ENCODE measurements at regions not wholly inside any gene's neighbourhood (a gene's known extent, or its start where the extent isn't known, plus 50 kb on each side); places are given as distances from the start of the nearest gene placed in this dataset.

DNA sequence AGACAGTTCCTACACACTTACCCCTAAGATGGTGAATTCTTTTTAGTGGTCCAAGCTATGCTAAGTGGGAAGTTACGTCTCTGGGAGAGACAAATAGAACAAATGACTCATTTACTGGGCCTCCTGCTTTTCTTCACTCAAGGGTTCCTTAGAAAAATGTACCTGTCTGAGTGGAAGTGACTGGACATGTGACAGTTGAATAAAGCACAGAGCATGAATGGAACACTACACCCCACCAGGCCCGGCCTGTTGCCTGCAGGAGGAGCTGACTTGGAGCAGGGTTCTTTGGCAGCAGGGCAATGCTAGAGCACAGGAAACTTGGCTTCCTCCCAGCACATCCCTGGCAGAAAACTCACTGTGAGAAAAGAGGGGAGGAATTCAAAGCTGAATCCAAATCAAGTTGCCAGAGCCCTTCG lies 451.0 kb upstream of the SETBP1 start:
- no peak overlapping the region for H3K27ac Mint-ChIP-seq
- no peaks in the 10 kb centered on the region for H3K9me3 Mint-ChIP-seq
- ATAC-seq = no peak
- H3K27me3 Mint-ChIP-seq (ENCODE audit: low read depth in 2 of 2) = peaks cover 0 to 8% of the 10 kb centered on the region in 2 donors
- Histone ChIP-seq H3K4me1 (ENCODE audit: control insufficient read depth, insufficient read depth, low read length) (no peaks in the 10 kb centered on the region), H3K27me3 (ENCODE audit: control insufficient read depth, insufficient read depth, low read length) (no peaks in the 10 kb centered on the region), H3K4me3 (ENCODE audit: low read length) (no peak overlapping the region), H3K9me3 (ENCODE audit: control insufficient read depth, insufficient read depth, low read length) (no peaks in the 10 kb centered on the region), H3K27ac (ENCODE audit: low read length) (no peak overlapping the region), H3K36me3 (ENCODE audit: control insufficient read depth, insufficient read depth, low read length) (no peaks in the 10 kb centered on the region)
- WGBS (ENCODE audit: insufficient coverage) = 82% methylated on average over 3 of the region's 3 CpGs
- H3K4me3 Mint-ChIP-seq = no peak overlapping the region
- no peaks in the 10 kb centered on the region for H3K36me3 Mint-ChIP-seq
- TF ChIP-seq, protein P1, sequence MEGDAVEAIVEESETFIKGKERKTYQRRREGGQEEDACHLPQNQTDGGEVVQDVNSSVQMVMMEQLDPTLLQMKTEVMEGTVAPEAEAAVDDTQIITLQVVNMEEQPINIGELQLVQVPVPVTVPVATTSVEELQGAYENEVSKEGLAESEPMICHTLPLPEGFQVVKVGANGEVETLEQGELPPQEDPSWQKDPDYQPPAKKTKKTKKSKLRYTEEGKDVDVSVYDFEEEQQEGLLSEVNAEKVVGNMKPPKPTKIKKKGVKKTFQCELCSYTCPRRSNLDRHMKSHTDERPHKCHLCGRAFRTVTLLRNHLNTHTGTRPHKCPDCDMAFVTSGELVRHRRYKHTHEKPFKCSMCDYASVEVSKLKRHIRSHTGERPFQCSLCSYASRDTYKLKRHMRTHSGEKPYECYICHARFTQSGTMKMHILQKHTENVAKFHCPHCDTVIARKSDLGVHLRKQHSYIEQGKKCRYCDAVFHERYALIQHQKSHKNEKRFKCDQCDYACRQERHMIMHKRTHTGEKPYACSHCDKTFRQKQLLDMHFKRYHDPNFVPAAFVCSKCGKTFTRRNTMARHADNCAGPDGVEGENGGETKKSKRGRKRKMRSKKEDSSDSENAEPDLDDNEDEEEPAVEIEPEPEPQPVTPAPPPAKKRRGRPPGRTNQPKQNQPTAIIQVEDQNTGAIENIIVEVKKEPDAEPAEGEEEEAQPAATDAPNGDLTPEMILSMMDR (IDR thresholded peaks at IDR 0.05) = no peak
- intact Hi-C loops (cut with micrococcal nuclease) = no loop called here
- H3K4me1 Mint-ChIP-seq = no peaks in the 10 kb centered on the region
- DNase-seq = no peak

DNA sequence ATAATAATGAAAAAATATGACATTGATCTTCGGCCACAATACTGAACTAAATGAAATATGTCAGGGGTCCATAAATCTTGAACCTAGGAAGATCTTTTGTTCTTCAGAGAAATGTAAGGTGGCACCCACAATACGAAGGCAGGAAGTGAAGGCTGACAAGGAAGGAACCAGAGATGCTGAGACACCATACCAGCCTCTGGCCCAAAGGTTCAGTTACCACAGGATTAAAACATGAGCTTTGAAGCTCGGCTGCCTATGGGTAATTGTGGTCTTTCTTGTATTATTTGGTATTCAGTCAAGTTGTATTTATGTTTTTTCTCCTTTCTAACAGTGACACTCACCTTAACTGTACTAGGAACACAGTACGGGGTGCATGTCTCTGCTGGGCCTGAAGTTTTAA lies 448.8 kb upstream of the SETBP1 start:
- 84% methylated on average over 4 of the region's 4 CpGs for WGBS (ENCODE audit: insufficient coverage)
- Histone ChIP-seq H3K27ac (ENCODE audit: low read length) (no peak overlapping the region), H3K9me3 (ENCODE audit: control insufficient read depth, insufficient read depth, low read length) (no peaks in the 10 kb centered on the region), H3K27me3 (ENCODE audit: control insufficient read depth, insufficient read depth, low read length) (no peaks in the 10 kb centered on the region), H3K36me3 (ENCODE audit: control insufficient read depth, insufficient read depth, low read length) (no peaks in the 10 kb centered on the region), H3K4me3 (ENCODE audit: low read length) (no peak overlapping the region), H3K4me1 (ENCODE audit: control insufficient read depth, insufficient read depth, low read length) (no peaks in the 10 kb centered on the region)
- H3K9me3 Mint-ChIP-seq = no peaks in the 10 kb centered on the region
- ATAC-seq (no peak), DNase-seq (no peak)
- intact Hi-C loops (cut with micrococcal nuclease) = no loop called here
- no peak overlapping the region for H3K27ac Mint-ChIP-seq
- TF ChIP-seq, protein P1 (IDR thresholded peaks at IDR 0.05) = no peak
- H3K4me3 Mint-ChIP-seq = no peak overlapping the region
- H3K36me3 Mint-ChIP-seq = no peaks in the 10 kb centered on the region
- peaks cover 0 to under 1% of the 10 kb centered on the region in 2 donors for H3K27me3 Mint-ChIP-seq (ENCODE audit: low read depth in 2 of 2)
- H3K4me1 Mint-ChIP-seq = no peaks in the 10 kb centered on the region

DNA sequence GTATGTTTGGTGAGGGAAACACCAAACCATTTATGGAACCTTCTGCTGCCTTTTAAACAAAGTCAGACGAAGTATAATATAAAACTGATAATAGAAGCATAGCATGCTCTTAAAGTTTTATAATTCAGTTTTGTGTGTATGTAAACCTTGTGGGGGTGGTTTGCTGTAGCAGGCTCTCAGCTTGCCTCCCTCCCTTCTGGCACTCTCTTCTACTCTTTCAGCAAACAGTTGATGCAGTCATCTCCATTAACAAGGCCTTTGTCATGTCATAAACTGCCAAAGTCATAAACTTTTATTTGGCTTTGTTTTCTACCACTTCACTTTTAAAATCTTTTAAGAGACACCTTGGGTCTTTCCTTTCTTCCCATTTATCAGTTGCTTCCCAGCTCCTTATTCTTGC lies 448.2 kb upstream of the SETBP1 start:
- Histone ChIP-seq H3K9me3 (ENCODE audit: control insufficient read depth, insufficient read depth, low read length) (no peaks in the 10 kb centered on the region), H3K27me3 (ENCODE audit: control insufficient read depth, insufficient read depth, low read length) (no peaks in the 10 kb centered on the region), H3K4me1 (ENCODE audit: control insufficient read depth, insufficient read depth, low read length) (no peaks in the 10 kb centered on the region), H3K36me3 (ENCODE audit: control insufficient read depth, insufficient read depth, low read length) (no peaks in the 10 kb centered on the region), H3K4me3 (ENCODE audit: low read length) (no peak overlapping the region), H3K27ac (ENCODE audit: low read length) (no peak overlapping the region)
- intact Hi-C loops (cut with micrococcal nuclease) = no loop called here
- no peaks in the 10 kb centered on the region for H3K9me3 Mint-ChIP-seq
- no peak overlapping the region for H3K4me3 Mint-ChIP-seq
- no peaks in the 10 kb centered on the region for H3K4me1 Mint-ChIP-seq
- H3K27ac Mint-ChIP-seq = no peak overlapping the region
- no peak for DNase-seq
- H3K36me3 Mint-ChIP-seq = no peaks in the 10 kb centered on the region
- TF ChIP-seq, protein P1 (IDR thresholded peaks at IDR 0.05) = no peak
- no peak for ATAC-seq
- no peaks in the 10 kb centered on the region for H3K27me3 Mint-ChIP-seq (ENCODE audit: low read depth in 2 of 2)
- no CpG with 5 or more reads among the region's 1 CpG for WGBS (ENCODE audit: insufficient coverage)

DNA sequence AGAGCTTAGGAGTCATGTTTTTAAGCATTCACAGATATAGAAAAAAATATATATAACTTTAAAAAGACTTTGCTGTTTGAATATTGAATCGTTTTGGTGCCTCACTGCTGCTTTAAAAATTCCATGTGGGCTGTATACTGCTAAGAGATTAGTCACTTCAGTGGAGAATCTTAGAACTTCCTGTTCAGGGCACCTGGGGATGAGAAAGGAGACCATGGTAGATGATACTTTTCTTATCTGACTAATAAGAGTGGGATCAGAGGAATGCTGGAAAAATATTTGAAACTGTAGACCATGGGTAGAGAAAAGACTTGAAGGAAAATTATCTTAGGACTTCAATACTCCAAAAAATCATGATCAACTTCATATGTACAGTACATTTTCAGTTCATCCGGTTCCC lies 442.2 kb upstream of the SETBP1 start:
- H3K36me3 ChIP-seq (ENCODE audit: control insufficient read depth, insufficient read depth, low read length) = no peaks in the 10 kb centered on the region
- H3K4me3 ChIP-seq (ENCODE audit: low read length) = no peak overlapping the region
- H3K4me1 Mint-ChIP-seq = no peaks in the 10 kb centered on the region
- no peaks in the 10 kb centered on the region for H3K36me3 Mint-ChIP-seq
- no peak for ATAC-seq
- TF ChIP-seq, protein P1 (IDR thresholded peaks at IDR 0.05) = no peak
- peaks cover 2% of the 10 kb centered on the region for H3K27me3 ChIP-seq (ENCODE audit: control insufficient read depth, insufficient read depth, low read length)
- DNase-seq = no peak
- H3K27ac ChIP-seq (ENCODE audit: low read length) = no peak overlapping the region
- 64% methylated on average over 2 of the region's 2 CpGs for WGBS (ENCODE audit: insufficient coverage)
- no peaks in the 10 kb centered on the region for H3K4me1 ChIP-seq (ENCODE audit: control insufficient read depth, insufficient read depth, low read length)
- H3K9me3 ChIP-seq (ENCODE audit: control insufficient read depth, insufficient read depth, low read length) = no peaks in the 10 kb centered on the region
- intact Hi-C loops (cut with micrococcal nuclease) = no loop called here
- no peak overlapping the region for H3K4me3 Mint-ChIP-seq
- H3K9me3 Mint-ChIP-seq = no peaks in the 10 kb centered on the region
- no peaks in the 10 kb centered on the region for H3K27me3 Mint-ChIP-seq (ENCODE audit: low read depth in 2 of 2)
- H3K27ac Mint-ChIP-seq = no peak overlapping the region

Measured in natural killer cell (primary cell).